Femur (tissue), 1 donor: ENCODE measurements at regions not wholly inside any gene's neighbourhood (a gene's known extent, or its start where the extent isn't known, plus 50 kb on each side); places are given as distances from the start of the nearest gene placed in this dataset.
"Not testable (repeated sequence)": the region's sequence is repeated elsewhere in the genome, so short reads cannot be mapped to it uniquely, and the experiment has no call there.

ENCODE experiments used
- DNase-seq: peaks from one replicate; pipeline ENCODE4 v3.0.0-alpha.2; 2017

DNA sequence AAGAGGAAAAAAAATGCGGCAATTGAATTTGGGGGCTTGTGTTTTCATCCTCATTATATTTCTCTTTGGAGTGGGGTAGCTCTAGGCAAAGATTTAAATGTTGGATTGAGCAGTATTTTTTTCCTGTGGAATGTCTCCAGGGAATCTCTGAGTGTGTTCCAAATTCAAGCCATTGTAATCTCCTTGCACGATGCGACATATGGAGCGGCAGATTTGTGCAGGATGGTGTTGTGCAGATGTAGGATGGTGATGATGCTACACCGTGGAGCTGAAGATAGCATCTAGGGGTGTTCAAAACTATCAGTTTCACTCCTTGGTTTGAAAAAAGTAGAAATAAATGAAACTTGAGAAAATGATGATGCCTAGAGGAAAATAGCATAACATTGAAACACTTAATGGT is 777.5 kb upstream of the EPHA7 start:
- DNase-seq, result no peak

DNA sequence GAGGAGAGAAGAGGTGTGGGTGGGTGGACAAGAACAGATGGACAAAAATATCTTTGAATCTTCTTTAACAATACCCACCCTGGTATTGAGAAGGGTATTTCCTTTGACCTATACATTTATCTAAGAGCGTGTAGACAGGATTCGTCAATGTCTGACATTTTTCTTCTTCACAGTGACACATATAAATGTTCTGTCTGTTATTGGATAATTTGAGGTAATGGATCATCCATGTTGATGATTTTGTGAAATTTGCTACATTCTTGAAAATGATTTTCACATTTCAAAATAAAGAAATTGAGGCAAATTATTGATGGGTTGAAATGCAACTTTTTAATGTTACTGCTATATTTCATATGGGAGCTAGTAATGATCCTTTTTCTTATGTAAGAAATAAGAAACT is 770.7 kb upstream of the EPHA7 start:
- DNase-seq, result no peak

GRCh38 chr6:94184666-94185464 is 765.5 kb upstream of the EPHA7 start:
- DNase-seq, result no peak

GRCh38 chr6:94177429-94177828 is 758.1 kb upstream of the EPHA7 start:
- no peak for DNase-seq

DNA sequence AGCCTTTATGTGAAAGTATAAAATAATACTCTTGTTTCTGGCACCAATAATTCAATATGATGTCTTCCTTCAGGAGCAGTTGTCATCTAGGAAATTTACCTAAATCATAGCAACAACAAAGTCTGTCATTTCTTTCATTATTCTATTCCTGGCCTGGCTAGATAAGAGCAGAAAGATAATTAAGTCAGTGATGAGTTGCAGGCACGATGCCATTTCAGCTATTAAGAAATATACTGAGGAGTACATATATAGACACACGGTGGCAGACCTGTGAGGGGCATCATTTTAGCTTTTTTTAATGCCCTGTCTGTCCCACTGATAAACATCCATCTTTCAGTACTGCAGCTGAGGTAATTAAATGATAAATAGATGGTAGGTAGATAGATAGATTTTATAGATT is 756.1 kb upstream of the EPHA7 start:
- DNase-seq, result no peak

GRCh38 chr6:94163877-94164276 is 744.5 kb upstream of the EPHA7 start:
- DNase-seq, result no peak

DNA sequence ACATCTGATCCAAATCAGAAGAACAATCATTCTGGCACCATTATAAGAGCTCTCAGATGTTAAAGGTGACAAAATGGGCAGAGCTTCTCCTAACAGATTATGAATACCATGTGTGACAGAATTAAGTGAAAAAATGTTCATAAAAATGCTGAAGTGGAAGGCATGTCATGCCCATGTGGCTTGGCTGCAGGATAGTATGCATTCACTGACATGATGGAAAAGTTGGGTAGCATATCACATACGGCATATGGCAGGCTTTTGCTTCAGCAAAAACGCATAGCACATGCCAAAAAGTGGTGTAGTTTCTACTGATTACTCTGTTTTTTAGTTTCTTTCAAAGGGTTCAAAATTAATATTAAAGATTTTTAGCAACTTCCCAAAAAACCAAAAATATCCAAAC is 731.5 kb upstream of the EPHA7 start:
- no peak for DNase-seq

DNA sequence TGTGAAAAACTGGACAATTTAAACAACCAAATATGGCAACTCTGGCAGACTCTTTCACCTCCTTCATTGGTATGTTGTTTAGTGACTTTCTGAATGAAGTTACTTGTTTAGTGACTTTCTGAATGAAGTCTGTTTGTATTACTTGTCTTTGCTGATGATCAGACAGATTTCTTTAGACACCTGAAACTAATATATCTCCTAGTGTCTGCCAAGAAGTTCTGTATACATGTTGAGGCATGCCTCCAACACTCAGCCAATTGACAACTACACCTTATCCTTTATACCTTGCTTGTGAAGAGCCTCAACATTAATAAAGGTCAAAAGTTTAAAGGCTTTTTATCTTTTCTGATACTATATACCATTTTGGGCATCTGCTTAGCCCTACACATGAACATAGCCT is 725.4 kb upstream of the EPHA7 start:
- no peak for DNase-seq

GRCh38 chr6:94137178-94137577 is 717.8 kb upstream of the EPHA7 start:
- not testable (repeated sequence) for DNase-seq

GRCh38 chr6:94133106-94133505 is 713.7 kb upstream of the EPHA7 start:
- DNase-seq, result no peak

DNA sequence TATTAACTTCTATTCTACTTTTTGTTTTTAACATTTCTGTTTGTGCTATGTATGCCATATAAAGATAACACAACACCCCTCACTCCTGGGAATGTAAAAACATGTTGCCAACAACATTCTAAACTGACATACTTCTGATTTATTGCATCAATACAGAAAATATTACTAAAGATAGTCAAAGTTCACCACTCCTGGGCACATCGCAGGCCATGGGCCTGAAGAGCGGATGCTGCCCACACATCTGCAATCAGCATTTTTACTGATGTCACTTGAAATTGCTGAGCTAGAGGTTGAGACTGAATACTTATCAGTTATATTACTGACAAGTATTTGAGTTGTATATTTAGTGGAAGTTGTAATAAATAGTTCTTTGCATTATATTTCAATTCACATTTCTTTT is 711.9 kb upstream of the EPHA7 start:
- DNase-seq, result no peak

DNA sequence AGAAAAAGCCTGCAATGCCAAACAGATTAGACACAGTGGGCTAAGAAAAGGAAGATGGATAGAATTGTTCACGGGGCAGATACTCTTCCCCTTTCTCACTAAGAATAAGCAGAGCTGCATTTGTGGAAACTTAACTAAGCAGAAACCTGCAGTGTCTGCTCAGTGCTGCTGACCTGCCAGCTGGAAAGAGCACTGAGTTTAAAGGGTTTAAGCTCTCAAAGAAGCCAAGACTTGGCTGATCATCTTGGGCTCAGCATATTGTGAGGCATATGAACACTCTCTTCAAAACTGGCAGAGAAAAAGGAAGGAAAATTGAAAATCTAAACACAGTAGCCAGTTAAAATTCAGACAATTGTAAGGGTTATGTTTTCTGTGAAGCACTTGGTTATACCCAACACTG is 711.1 kb upstream of the EPHA7 start:
- DNase-seq, result peak; percentile 59

GRCh38 chr6:94129926-94130325 is 710.6 kb upstream of the EPHA7 start:
- DNase-seq, result no peak

- DNase-seq, result no peak
These were observed 708.4 kb upstream of the EPHA7 start for GRCh38 chr6:94127716-94128115.

DNA sequence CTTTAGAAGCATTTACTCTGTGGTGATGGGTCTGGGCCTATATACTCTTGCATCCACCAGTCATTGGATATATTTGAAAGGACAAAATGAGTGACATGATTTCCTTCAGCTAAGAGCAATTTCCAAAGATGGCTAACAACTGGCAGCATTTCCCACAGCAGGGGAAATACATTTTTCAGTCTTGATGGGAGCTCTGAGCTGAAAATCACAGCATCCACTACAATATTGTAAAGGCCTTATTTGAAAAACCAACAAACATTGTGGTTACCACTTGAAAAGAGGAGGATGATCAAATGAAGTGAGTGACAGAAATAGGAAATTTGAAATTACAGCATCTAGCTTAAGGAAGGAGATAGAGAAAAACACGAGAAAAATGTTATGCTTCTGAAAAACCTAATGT is 705.0 kb upstream of the EPHA7 start:
- no peak for DNase-seq

DNA sequence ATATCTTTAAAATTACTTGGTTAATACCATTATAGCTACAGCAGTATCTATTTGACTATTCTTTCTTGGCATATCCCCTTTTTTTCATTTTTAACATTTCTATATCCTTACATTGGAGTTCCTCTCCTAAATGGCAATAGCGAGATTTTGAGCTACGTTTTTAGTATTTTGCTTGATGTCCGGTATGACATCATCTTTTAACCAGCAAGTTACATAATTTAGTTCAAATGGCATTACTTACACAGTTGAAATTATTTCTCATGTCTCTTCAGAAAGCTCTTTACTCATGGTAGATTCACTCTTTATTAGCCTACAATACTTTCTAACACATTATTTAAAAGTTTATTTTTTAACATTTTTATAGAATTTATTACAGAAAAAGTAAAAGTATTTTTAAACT is 701.7 kb upstream of the EPHA7 start:
- no peak for DNase-seq

GRCh38 chr6:94099072-94099471 is 679.7 kb upstream of the EPHA7 start:
- no peak for DNase-seq

GRCh38 chr6:94095961-94096360 is 676.6 kb upstream of the EPHA7 start:
- no peak for DNase-seq

DNA sequence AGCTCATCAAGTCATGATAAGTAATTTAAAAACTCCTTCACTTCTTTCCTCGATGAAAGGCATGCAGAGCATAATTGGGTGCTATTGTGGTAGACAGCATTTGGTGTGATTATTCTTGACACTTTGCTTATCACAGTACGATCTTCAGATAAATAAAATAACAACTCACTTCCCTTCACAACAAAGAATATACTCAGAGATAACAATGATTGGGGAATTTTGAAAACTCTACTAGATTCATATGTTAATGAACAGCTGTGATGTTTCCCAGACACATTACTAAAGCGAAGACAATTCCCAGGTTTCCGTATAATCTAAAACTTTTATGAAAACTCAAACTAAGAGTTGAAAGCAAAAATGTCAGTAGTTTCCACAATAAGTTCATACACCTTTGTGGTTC is 670.6 kb upstream of the EPHA7 start:
- no peak for DNase-seq

GRCh38 chr6:94088870-94089269 is 669.5 kb upstream of the EPHA7 start:
- no peak for DNase-seq

GRCh38 chr6:94074764-94075163 is 655.4 kb upstream of the EPHA7 start:
- DNase-seq, result no peak

- DNase-seq, result no peak
These were observed 652.5 kb upstream of the EPHA7 start for GRCh38 chr6:94071835-94072234.

- no peak for DNase-seq
These were observed 646.5 kb upstream of the EPHA7 start for GRCh38 chr6:94065707-94066337.

- DNase-seq, result peak; percentile 24
These were observed 633.4 kb upstream of the EPHA7 start for GRCh38 chr6:94052749-94053148.

DNA sequence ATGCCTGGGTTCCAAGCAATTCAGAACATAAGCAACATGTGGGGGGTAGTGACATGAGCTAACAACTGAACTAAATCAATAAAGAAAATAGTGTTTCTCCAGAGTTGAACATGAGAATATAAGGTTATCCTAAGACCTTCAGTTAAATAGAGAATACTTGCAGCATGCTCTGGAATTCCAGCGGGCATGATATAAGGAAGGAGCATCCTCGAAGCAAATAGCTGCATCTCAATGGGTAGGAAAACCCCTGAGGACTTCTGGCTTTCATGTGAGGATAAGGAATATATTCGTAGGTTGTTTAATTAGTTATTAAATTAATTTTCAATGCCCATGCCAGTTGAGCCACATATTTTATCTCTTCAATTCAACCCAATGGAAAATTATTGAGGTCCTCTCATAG is 631.2 kb upstream of the EPHA7 start:
- no peak for DNase-seq
